Heart right ventricle (tissue), 16 donors: ENCODE measurements at regions not wholly inside any gene's neighbourhood (a gene's known extent, or its start where the extent isn't known, plus 50 kb on each side); places are given as distances from the start of the nearest gene placed in this dataset.

Experiments
- ATAC-seq, 8 donors: fragments of 200-7000 bp; cut with Tn5 transposase; one replicate each; pipeline ENCODE4 v1.9.1; 2020; ENCODE audit warnings: mild to moderate bottlenecking in 8 of 8, moderate library complexity in 8 of 8, moderate number of reproducible peaks in 1 of 8
- DNase-seq, 2 donors: peaks; one replicate each; pipeline ENCODE4 v3.0.0-alpha.2; 2020
- H3K27ac ChIP-seq, 10 donors: fragments of 200-600 bp; sonication (generic) in 2 of 10; one replicate each; pipeline versions ENCODE4 v1.5.0 to v1.8.0; 2020 to 2022; ENCODE audit warnings: mild to moderate bottlenecking in 3 of 10
- H3K27me3 ChIP-seq, 7 donors: fragments of 200-600 bp; one replicate each; pipeline ENCODE4 v1.8.0; 2021 to 2022; ENCODE audit warnings: mild to moderate bottlenecking in 2 of 7
- H3K36me3 ChIP-seq, 9 donors: fragments of 200-600 bp; sonication (generic) in 1 of 9; one replicate each; pipeline versions ENCODE4 v1.5.0 to v1.8.0; 2020 to 2022; ENCODE audit warnings: mild to moderate bottlenecking in 2 of 9
- H3K4me1 ChIP-seq, 9 donors: fragments of 200-600 bp; sonication (generic) in 1 of 9; one replicate each; pipeline versions ENCODE4 v1.5.0 to v1.8.0; 2020 to 2022; ENCODE audit warnings: mild to moderate bottlenecking in 4 of 9
- H3K4me3 ChIP-seq, 10 donors: fragments of 200-600 bp; sonication (generic) in 2 of 10; one replicate each; pipeline versions ENCODE4 v1.5.0 to v1.8.0; 2020 to 2022; ENCODE audit warnings: mild to moderate bottlenecking in 7 of 10, moderate library complexity in 2 of 10
- H3K9me3 ChIP-seq, 11 donors: fragments of 200-600 bp in 10 of 11; sonication (generic) in 2 of 11; one replicate each; pipeline versions ENCODE4 v1.5.0 to v1.8.0; 2013 to 2022; ENCODE audit warnings: mild to moderate bottlenecking in 2 of 11, control low read depth in 1 of 11, moderate library complexity in 1 of 11
- WGBS, 2 donors: extraction: QIAGEN DNeasy Blood & Tissue Kit; methylation state at CpG; one replicate each; pipeline ENCODE4 v1.1.7; 2013; ENCODE audit warnings: inconsistent platforms in 1 of 2; 5-methylcytosine and 5-hydroxymethylcytosine counted together
- intact Hi-C, 10 donors: fragments of 100-400 bp; cut with DNase I; formaldehyde crosslinking; loops; one replicate each; pipeline versions ENCODE4 v1.11.1 to v1.14.2; 2022
- TF ChIP-seq, protein P1 (sequence below), 9 donors: fragments of 200-600 bp; sonication (generic) in 2 of 9; IDR thresholded peaks; one replicate each; pipeline versions ENCODE4 v1.5.0 to v1.8.0; 2021 to 2022; ENCODE audit warnings: antibody characterized with exemption in 9 of 9, mild to moderate bottlenecking in 5 of 9, moderate library complexity in 1 of 9
- donor health status: Arrhythmogenic right ventricular cardiomyopathy.
- donor health status: ischemic (EF 13 %, LVEDD 7.1; RV severe dilation, severe dysfunction).
- donor health status: healthy with polysubstance abuse.
- donor health status: DM: no; HTN: yes; CAD: no.
- donor health status: DM: no; HTN: no; CAD: no.
- donor health status: ischemic (EF 25% LVEDD 6.9; RV normal size, moderate dysfunction).
- donor health status: ischemic (EF 25% LVEDD 5.7; RV mildly dilated, moderate dysfunction).
- donor health status: healthy.
- donor health status: DM: yes; HTN: yes; CAD: no.
- donor health status: Ischemic cardiomyopathy.
- donor health status: ischemic (EF 35%, LVEDD 5.7; RV mildly dilated, moderate dysfunction).
- donor health status: nonischemic (EF 11% LVEDD 7.7; RV severe dilation, severe dysfunction).
- donor health status: DM: yes; HTN: yes; CAD: no.
- donor health status: PGD.
- donor health status: ischemic (EF 29% LVEDD 5.4; RV normal size, mild dysfunction).
- donor health status: nonischemic (EF 23%, LVEDD 6.1; RV moderate dilation, normal function).

DNA sequence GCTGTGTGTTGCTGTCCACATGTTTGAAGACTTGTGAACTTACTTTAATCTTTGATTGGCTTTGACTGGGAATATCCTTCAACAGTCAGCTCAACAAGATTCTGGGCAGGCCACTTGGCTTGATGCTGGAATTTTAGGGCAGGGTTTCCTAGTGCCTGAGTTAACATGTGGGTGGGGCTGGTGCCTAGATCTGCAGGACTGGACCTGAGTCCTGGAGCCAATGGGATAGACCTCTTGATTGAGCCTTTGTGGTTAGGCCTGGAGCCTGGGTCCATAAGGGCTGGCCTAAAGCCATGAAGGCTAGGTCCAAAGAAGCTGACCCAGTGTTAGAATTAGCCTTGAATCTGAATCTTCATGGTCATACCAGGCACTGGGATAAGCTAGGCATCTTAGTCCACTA, 757.1 kb upstream of the ADGRL3 start:
- peaks cover 0 to 32% (median 0%) of the 10 kb centered on the region in 11 donors for H3K9me3 ChIP-seq
- ATAC-seq, result no peak
- no peaks in the 10 kb centered on the region for H3K27me3 ChIP-seq
- no peaks in the 10 kb centered on the region for H3K36me3 ChIP-seq
- H3K27ac ChIP-seq, result no peak overlapping the region
- H3K4me3 ChIP-seq, result no peak overlapping the region
- no peaks in the 10 kb centered on the region for H3K4me1 ChIP-seq
- no peak for DNase-seq
- TF ChIP-seq, protein P1, sequence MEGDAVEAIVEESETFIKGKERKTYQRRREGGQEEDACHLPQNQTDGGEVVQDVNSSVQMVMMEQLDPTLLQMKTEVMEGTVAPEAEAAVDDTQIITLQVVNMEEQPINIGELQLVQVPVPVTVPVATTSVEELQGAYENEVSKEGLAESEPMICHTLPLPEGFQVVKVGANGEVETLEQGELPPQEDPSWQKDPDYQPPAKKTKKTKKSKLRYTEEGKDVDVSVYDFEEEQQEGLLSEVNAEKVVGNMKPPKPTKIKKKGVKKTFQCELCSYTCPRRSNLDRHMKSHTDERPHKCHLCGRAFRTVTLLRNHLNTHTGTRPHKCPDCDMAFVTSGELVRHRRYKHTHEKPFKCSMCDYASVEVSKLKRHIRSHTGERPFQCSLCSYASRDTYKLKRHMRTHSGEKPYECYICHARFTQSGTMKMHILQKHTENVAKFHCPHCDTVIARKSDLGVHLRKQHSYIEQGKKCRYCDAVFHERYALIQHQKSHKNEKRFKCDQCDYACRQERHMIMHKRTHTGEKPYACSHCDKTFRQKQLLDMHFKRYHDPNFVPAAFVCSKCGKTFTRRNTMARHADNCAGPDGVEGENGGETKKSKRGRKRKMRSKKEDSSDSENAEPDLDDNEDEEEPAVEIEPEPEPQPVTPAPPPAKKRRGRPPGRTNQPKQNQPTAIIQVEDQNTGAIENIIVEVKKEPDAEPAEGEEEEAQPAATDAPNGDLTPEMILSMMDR (IDR thresholded peaks at IDR 0.05), result no peak
- intact Hi-C loops, result no loop called here

DNA sequence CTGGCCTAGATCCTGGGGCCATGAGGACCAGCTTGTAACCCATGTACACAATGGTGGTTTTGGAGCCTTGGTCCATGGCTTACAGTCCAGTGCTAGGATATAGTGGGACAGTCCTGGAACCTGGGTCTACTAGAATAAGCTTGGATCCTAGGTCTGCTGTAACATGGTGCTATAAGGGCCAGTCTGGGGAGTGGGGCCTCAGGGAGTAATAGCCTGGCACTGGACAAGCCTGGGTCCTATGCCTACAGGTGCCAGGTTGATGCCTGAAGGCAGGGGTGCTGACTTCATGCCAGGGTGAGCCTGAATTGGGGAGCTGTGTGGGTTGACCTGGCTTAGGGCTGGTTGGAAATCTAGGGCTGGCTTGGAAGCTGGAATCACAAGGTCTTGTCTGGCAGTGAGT, 756.3 kb upstream of the ADGRL3 start:
- H3K27me3 ChIP-seq, result no peaks in the 10 kb centered on the region
- TF ChIP-seq, protein P1 (IDR thresholded peaks at IDR 0.05), result no peak
- ATAC-seq, result no peak

DNA sequence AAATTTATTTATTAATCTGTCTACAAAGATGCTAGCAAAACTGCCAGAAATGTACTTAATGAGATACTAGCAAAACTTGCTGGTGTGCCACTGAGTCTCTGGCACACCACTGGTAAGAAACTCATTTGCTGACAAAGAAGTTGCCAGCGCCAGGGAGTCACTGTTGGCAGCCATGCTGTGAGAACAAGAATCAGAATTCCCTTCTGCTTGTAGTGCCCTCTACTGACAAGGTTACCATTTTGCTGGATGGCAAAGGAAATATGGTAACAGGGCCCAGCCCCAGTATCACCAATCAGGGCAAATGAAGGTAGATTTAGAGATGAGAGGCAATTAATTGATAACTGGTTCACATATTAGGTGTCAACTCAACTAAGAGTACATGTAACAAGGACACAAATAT, 750.1 kb upstream of the ADGRL3 start:
- Histone ChIP-seq H3K27me3 (no peaks in the 10 kb centered on the region), H3K27ac (no peak overlapping the region), H3K4me1 (no peaks in the 10 kb centered on the region), H3K36me3 (no peaks in the 10 kb centered on the region), H3K4me3 (no peak overlapping the region), H3K9me3 (peaks cover 0 to 16% (median 0%) of the 10 kb centered on the region in 11 donors)
- intact Hi-C loops, result no loop called here
- TF ChIP-seq, protein P1 (IDR thresholded peaks at IDR 0.05), result no peak
- DNase-seq (no peak), ATAC-seq (no peak)
- WGBS, 2 donors, result 84 to 89% methylated on average over 1 of the region's 1 CpG

More for the DNA sequence above, 756.3 kb upstream of the ADGRL3 start:
- no peaks in the 10 kb centered on the region for H3K4me1 ChIP-seq
- H3K27ac ChIP-seq, result no peak overlapping the region
- intact Hi-C loops, result no loop called here
- DNase-seq, result no peak
- peaks cover 0 to 30% (median 0%) of the 10 kb centered on the region in 11 donors for H3K9me3 ChIP-seq
- no peaks in the 10 kb centered on the region for H3K36me3 ChIP-seq
- no peak overlapping the region for H3K4me3 ChIP-seq

DNA sequence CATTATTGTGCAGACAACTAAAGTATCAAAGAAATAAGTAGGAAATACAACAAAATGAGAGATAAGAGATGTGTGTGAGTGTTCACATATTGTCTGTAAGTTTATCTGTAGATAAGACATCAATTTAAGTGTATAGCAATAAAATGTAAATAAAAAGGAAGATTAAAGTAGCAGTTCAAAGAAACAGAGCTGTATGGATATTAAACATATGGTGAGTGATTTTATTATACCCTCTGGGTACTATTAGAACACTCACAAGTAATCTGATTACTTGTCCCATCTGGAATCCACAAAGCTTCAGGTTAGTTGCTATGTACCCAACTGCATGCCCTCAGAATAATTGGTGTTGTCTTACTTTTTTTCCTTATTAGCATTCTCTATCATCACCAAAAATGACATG, 747.9 kb upstream of the ADGRL3 start:
- Histone ChIP-seq H3K27me3 (no peaks in the 10 kb centered on the region), H3K4me3 (no peak overlapping the region), H3K4me1 (no peaks in the 10 kb centered on the region), H3K27ac (no peak overlapping the region), H3K9me3 (peaks cover 0 to 14% (median 0%) of the 10 kb centered on the region in 11 donors), H3K36me3 (no peaks in the 10 kb centered on the region)
- intact Hi-C loops, result no loop called here
- no peak for DNase-seq
- TF ChIP-seq, protein P1 (IDR thresholded peaks at IDR 0.05), result no peak
- ATAC-seq, result no peak

DNA sequence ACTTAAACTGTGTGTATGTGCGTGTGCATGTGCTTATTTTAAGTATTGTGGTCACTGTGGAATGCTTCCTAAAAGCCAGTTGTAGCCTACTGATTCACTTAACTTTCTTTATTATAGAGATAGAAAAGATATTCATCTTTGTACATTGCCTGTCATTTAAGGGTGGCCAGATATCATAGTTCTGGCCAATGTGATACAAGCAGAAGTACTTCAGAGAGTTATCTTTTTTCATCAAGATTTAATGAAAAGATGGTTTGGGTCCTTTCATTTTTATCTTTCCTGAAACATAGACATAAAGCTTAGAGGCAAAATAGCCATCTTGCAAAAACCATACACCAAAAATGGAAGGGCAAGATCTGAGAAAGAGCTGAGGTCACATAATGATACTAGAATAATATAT, 744.7 kb upstream of the ADGRL3 start:
- 88 to 98% methylated on average over 1 of the region's 1 CpG for WGBS, 2 donors
- ATAC-seq, result no peak

More for the DNA sequence above, 744.7 kb upstream of the ADGRL3 start:
- Histone ChIP-seq H3K27ac (no peak overlapping the region), H3K9me3 (peaks cover 0 to 3% (median 0%) of the 10 kb centered on the region in 11 donors), H3K36me3 (no peaks in the 10 kb centered on the region), H3K4me1 (no peaks in the 10 kb centered on the region), H3K4me3 (no peak overlapping the region), H3K27me3 (no peaks in the 10 kb centered on the region)
- DNase-seq, result no peak
- TF ChIP-seq, protein P1 (IDR thresholded peaks at IDR 0.05), result no peak
- intact Hi-C loops, result no loop called here
